ENCODE measurements at regions not wholly inside any gene's neighbourhood (a gene's known extent, or its start where the extent isn't known, plus 50 kb on each side); places are given as distances from the start of the nearest gene placed in this dataset.

- TF ChIP-seq CTCF (IDR thresholded peaks at IDR 0.05): no peak
- TF ChIP-seq POLR2A (IDR thresholded peaks at IDR 0.05): no peak
These were observed 363.1 kb upstream of the PTCHD4 start for GRCh38 chr6:48474136-48474535.

All from testis (tissue), 2 donors.